Upper lobe of left lung (tissue), 6 donors: ENCODE measurements at regions not wholly inside any gene's neighbourhood (a gene's known extent, or its start where the extent isn't known, plus 50 kb on each side); places are given as distances from the start of the nearest gene placed in this dataset.
"Not testable (repeated sequence)": the region's sequence is repeated elsewhere in the genome, so short reads cannot be mapped to it uniquely, and the experiment has no call there.

Experiments used
- ATAC-seq, 2 donors: fragments of 200-7000 bp; cut with Tn5 transposase; one replicate each; pipeline ENCODE4 v1.9.1; 2022; ENCODE audit warnings: mild to moderate bottlenecking in 2 of 2, moderate library complexity in 2 of 2; ENCODE audit not compliant: low FRiP score in 2 of 2
- DNase-seq, 2 donors: peaks; one replicate each; pipeline ENCODE4 v3.0.0-alpha.2; 2019 to 2020
- H3K27ac ChIP-seq, 4 donors: fragments of 200-600 bp; sonication (generic); one replicate each; pipeline ENCODE4 v1.5.1; 2016 to 2019
- H3K27me3 ChIP-seq, 4 donors: fragments of 200-600 bp; sonication (generic); one replicate each; pipeline ENCODE4 v1.5.1; 2017 to 2019
- H3K36me3 ChIP-seq, 4 donors: fragments of 200-600 bp; sonication (generic); one replicate each; pipeline ENCODE4 v1.5.1; 2016 to 2019
- H3K4me1 ChIP-seq, 4 donors: fragments of 200-600 bp; sonication (generic); one replicate each; pipeline ENCODE4 v1.5.1; 2018 to 2019
- H3K4me3 ChIP-seq, 4 donors: fragments of 200-600 bp; sonication (generic); one replicate each; pipeline ENCODE4 v1.5.1; 2017 to 2019; ENCODE audit warnings: mild to moderate bottlenecking in 2 of 4, moderate library complexity in 1 of 4
- H3K9me3 ChIP-seq, 4 donors: fragments of 200-600 bp; sonication (generic); one replicate each; pipeline ENCODE4 v1.5.1; 2018 to 2019
- CTCF ChIP-seq, 6 experiments: fragments of 450-650 bp in 4 of 6; fragments of 200-600 bp in 2 of 6; sonication (generic) in 2 of 6; IDR thresholded peaks; one replicate each; pipeline ENCODE4 v1.5.1; 2016 to 2019; ENCODE audit warnings: antibody characterized with exemption in 6 of 6
- EP300 ChIP-seq, 4 donors: sonication (generic); formaldehyde crosslinking; IDR thresholded peaks; one replicate each; pipeline ENCODE4 v1.5.1; 2017; ENCODE audit warnings: antibody characterized with exemption in 4 of 4, control low read depth in 2 of 4
- POLR2A ChIP-seq, 4 donors: fragments of 450-650 bp; IDR thresholded peaks; one replicate each; pipeline ENCODE4 v1.5.1; 2016 to 2017; ENCODE audit warnings: antibody characterized with exemption in 4 of 4, mild to moderate bottlenecking in 2 of 4
- POLR2AphosphoS5 ChIP-seq, 2 donors: sonication (generic); formaldehyde crosslinking; IDR thresholded peaks; one replicate each; pipeline ENCODE4 v1.5.1; 2017; ENCODE audit warnings: antibody characterized with exemption in 2 of 2
- WGBS, 2 donors: methylation state at CpG; one replicate each; pipeline ENCODE4 v1.1.5; 2017 to 2018; 5-methylcytosine and 5-hydroxymethylcytosine counted together
- donor health status: DM: no; HTN: no; CAD: no; lungs with moderate emphysema.
- donor health status: DM: no; HTN: yes; CAD: no; lungs with severe emphysema.

- ATAC-seq (no peak), DNase-seq (no peak)
- H3K4me1 ChIP-seq = no peaks in the 10 kb centered on the region
- WGBS, 2 donors = 65 to 89% methylated on average over 1 of the region's 1 CpG
- no peaks in the 10 kb centered on the region for H3K9me3 ChIP-seq
- H3K36me3 ChIP-seq = no peaks in the 10 kb centered on the region
- TF ChIP-seq POLR2AphosphoS5 (IDR thresholded peaks at IDR 0.05) = no peak
- TF ChIP-seq CTCF (IDR thresholded peaks at IDR 0.05) = no peak
- TF ChIP-seq EP300 (IDR thresholded peaks at IDR 0.05) = no peak
- TF ChIP-seq POLR2A (IDR thresholded peaks at IDR 0.05) = no peak
- no peaks in the 10 kb centered on the region for H3K27me3 ChIP-seq
- H3K4me3 ChIP-seq = no peak overlapping the region
- H3K27ac ChIP-seq = no peak overlapping the region
Observed at GRCh38 chr2:63719052-63719451, 122.6 kb upstream of the UGP2 start.

GRCh38 chr2:63721082-63721424 lies 120.6 kb upstream of the UGP2 start:
- Histone ChIP-seq H3K4me1 (no peaks in the 10 kb centered on the region), H3K9me3 (no peaks in the 10 kb centered on the region), H3K27ac (no peak overlapping the region), H3K4me3 (no peak overlapping the region), H3K36me3 (no peaks in the 10 kb centered on the region), H3K27me3 (no peaks in the 10 kb centered on the region)
- DNase-seq (no peak), ATAC-seq (no peak)
- WGBS, 2 donors = 82 to 89% methylated on average over 1 of the region's 1 CpG
- no peak for TF ChIP-seq POLR2AphosphoS5 (IDR thresholded peaks at IDR 0.05)
- TF ChIP-seq EP300 (IDR thresholded peaks at IDR 0.05) = no peak
- no peak for TF ChIP-seq POLR2A (IDR thresholded peaks at IDR 0.05)
- TF ChIP-seq CTCF (IDR thresholded peaks at IDR 0.05) = no peak

- H3K4me1 ChIP-seq, H3K9me3 ChIP-seq, H3K27ac ChIP-seq, H3K36me3 ChIP-seq, H3K27me3 ChIP-seq, H3K4me3 ChIP-seq, ATAC-seq: not testable (repeated sequence)
- WGBS, 2 donors = 100% methylated on average over 1 of the region's 37 CpGs; no CpG with 5 or more reads in 1 of the 2 donors
- peak in 1 of 2 donors; percentile 70 for DNase-seq
Observed at GRCh38 chr2:63722284-63722683, 119.4 kb upstream of the UGP2 start.

- DNase-seq (no peak), ATAC-seq (no peak)
- H3K4me3 ChIP-seq = no peak overlapping the region
- no peaks in the 10 kb centered on the region for H3K36me3 ChIP-seq
- WGBS, 2 donors = 77 to 79% methylated on average over 1 of the region's 1 CpG
- TF ChIP-seq POLR2AphosphoS5 (IDR thresholded peaks at IDR 0.05) (no peak), CTCF (IDR thresholded peaks at IDR 0.05) (no peak), EP300 (IDR thresholded peaks at IDR 0.05) (no peak), POLR2A (IDR thresholded peaks at IDR 0.05) (no peak)
- no peak overlapping the region for H3K27ac ChIP-seq
- H3K4me1 ChIP-seq = no peaks in the 10 kb centered on the region
- H3K27me3 ChIP-seq = no peaks in the 10 kb centered on the region
- H3K9me3 ChIP-seq = no peaks in the 10 kb centered on the region
Observed at GRCh38 chr2:63723709-63724108, 118.0 kb upstream of the UGP2 start.

GRCh38 chr2:63725212-63725611 lies 116.5 kb upstream of the UGP2 start:
- H3K27ac ChIP-seq, DNase-seq: not testable (repeated sequence)
- 91 to 94% methylated on average over 1 of the region's 1 CpG for WGBS, 2 donors

GRCh38 chr2:63729362-63729761 lies 112.3 kb upstream of the UGP2 start:
- 88% methylated on average over 1 of the region's 1 CpG for WGBS, 2 donors

More at GRCh38 chr2:63725212-63725611, 116.5 kb upstream of the UGP2 start:
- not testable (repeated sequence) for H3K36me3 ChIP-seq, H3K4me1 ChIP-seq, ATAC-seq, H3K27me3 ChIP-seq, H3K4me3 ChIP-seq, H3K9me3 ChIP-seq

More at GRCh38 chr2:63729362-63729761, 112.3 kb upstream of the UGP2 start:
- no peaks in the 10 kb centered on the region for H3K4me1 ChIP-seq
- ATAC-seq (no peak), DNase-seq (no peak)
- H3K9me3 ChIP-seq = no peaks in the 10 kb centered on the region
- no peak overlapping the region for H3K27ac ChIP-seq
- no peak overlapping the region for H3K4me3 ChIP-seq
- TF ChIP-seq POLR2A (IDR thresholded peaks at IDR 0.05) (no peak), EP300 (IDR thresholded peaks at IDR 0.05) (no peak), POLR2AphosphoS5 (IDR thresholded peaks at IDR 0.05) (no peak), CTCF (IDR thresholded peaks at IDR 0.05) (no peak)
- no peaks in the 10 kb centered on the region for H3K27me3 ChIP-seq
- H3K36me3 ChIP-seq = no peaks in the 10 kb centered on the region
